Frontal cortex (tissue), 3 donors: ENCODE measurements at regions not wholly inside any gene's neighbourhood (a gene's known extent, or its start where the extent isn't known, plus 50 kb on each side); places are given as distances from the start of the nearest gene placed in this dataset.

ENCODE experiments used
- DNase-seq, 2 donors: peaks; one replicate each; pipeline ENCODE4 v3.0.0; 2012; ENCODE audit warnings: low spot score in 2 of 2
- FAIRE-seq: peaks from 2 replicates; lab custom pipeline; 2012; peaks lifted over from hg19 to GRCh38; lab: Jason Lieb, UNC
- donor health status: control.
- donor health status: control.
- donor health status: control.

DNA sequence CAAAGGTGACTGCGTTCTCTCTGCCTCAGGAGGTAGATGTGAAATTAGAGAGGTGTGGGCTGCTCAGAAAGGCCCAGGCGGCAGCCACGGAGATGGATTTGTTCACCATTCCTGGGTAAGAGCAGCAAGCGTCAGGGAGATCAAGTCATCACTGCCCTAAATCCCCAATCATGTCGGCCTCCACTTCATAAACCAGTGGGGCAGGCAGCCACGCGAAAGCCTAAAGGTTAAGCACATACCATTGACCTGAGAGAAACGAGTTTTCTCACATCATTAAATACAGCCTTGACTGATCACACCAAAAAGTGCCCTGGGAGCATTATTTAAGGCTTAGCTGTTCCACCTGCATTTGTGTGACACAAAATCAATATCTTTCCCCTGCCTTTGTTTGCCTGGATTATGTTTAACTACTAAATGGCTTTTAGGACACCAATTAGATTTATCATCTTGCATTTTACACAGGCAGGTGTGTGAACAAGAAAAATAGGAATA is 50.7 kb upstream of the FOXB1 start:
- no peak for FAIRE-seq
- DNase-seq = no peak

DNA sequence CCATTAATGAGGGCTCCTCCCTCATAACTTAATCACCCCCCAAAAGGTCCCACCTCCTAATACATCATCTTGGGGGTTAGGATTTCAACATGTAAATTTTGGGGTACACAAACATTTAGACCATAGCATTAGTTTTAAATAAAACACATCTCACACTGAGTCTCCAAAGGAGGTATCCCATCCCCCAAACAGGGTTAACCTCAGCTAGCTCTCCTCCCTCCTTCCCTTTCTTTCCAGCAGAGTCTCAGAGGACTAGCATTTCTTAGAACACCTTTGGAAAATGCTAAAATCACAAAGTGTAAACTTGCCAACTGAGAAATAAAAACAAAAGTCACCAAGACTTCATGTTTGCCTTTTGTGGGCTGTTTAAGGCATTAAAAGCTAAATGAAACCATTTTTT is 51.2 kb upstream of the FOXB1 start:
- DNase-seq = no peak
- no peak for FAIRE-seq

DNA sequence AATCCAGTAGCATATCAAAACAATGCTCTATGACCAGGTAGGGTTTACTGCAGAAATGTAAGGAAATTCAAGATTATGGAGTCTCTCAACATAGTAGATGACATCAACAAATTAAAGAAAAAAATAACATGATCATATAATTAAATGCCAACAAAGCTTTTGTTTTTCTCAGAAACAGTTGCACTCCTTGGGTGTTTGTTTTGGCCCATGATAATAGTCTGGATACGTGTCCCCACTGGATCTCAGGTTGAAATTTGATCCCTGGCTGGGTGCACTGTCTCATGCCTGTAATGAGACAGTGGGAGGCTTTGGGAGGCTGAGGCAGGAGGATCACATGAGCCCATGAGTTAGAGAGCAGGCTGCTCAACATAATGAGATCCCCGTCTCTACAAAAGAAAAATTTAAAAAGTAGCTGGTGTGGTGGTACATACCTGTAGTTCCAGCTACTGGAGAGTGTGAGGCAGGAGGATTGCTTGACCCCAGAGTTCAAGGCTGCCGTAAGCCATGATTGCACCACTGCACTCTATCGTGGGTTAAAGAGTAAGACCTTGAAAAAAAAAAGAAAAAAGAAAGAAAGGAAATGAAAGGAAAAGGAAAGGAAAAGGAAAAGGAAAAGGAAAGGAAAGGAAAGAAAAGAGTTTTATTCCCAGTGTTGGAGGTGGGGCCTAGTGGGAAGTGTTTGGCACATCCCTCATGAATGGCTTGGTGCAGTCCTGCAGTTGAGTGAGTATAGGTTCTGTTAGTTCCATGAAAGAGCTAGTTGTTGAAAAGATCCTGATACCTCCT is 53.3 kb upstream of the FOXB1 start:
- DNase-seq = no peak
- no peak for FAIRE-seq

DNA sequence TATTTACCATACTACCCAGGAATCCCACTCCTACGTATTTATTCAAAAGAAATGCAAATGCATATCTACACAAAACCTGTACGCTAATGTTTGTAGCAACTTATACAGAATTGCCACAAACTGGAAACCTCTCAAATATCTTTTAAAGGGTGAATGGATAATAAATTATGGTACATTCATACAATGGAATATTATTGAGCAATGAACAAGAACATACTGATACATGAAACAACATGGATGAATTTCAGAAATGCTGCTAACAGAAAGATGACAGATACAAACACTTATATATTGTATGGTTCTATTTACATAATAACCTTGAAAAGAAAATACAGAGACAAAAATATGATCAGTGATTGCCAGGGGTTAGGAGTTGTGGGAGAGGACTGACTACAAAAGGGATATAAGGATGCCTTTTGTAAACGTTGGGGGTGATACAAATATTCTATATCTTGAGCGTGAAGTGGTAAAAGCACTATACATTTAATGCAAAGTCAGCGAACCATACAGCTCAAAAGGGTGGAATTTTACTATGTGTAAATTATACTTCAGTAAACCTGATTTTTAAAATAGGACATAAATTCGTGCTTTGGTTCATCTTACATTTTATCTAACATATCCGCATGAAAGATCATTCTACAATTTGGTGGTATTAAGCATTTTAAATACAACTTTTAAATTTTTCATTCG is 55.0 kb upstream of the FOXB1 start:
- DNase-seq (no peak), FAIRE-seq (no peak)

DNA sequence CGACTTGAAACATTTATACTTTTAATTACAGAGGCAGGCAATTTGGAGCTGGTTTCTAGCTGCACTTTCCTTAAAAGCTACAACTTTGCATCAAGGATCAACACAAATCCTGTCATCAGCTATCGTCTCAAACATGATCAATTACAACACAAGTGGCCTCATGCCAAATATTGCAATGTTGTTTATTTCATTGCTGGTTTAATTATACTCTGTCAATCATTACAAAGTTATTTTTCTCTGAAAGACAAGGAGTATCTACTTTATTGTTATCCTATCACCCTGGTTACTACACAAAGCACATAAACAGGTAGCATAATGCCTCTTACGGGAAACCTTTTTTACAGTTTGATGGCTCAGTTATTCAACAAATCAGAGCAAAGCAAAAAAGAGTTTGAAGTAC is 58.0 kb upstream of the FOXB1 start:
- FAIRE-seq = no peak
- DNase-seq = no peak

DNA sequence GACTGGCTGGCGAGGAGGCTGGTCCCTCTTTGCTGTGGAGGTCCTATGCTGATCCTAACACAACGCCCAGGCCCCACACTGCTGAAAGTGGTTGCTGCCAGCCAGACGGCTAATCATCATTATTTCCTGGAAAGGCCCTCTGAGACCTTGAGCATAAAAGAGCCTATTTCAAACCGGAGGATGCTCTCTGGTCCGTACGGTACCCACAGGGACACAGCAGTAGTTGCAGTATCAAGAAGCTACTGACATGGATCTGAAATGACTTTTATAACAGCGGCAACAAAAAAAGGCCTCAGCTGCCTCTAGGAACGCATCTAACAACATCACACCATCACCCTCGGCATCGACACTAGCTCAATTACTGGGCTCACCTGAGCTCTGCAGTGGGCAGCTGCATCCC is 59.1 kb upstream of the FOXB1 start:
- no peak for DNase-seq
- no peak for FAIRE-seq

DNA sequence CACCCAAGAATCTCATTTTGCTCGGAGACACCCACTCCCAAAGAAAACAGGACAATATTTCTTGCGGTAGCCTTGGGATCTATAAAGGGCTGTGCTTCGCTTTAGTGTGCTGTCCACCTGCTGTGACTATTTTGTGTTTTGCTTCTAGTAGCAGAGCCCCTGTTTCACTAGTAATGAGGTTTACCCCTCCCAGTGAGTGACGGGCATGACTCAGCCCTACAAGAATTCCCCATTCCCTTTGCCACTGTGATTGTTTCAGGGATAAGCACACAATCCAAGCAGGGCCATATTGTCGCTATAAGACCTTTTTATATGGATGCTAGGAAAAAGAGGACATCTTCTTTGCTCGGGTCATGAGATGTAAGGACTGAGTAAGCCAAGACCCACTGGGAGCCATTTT is 62.5 kb upstream of the FOXB1 start:
- no peak for FAIRE-seq
- DNase-seq = no peak

DNA sequence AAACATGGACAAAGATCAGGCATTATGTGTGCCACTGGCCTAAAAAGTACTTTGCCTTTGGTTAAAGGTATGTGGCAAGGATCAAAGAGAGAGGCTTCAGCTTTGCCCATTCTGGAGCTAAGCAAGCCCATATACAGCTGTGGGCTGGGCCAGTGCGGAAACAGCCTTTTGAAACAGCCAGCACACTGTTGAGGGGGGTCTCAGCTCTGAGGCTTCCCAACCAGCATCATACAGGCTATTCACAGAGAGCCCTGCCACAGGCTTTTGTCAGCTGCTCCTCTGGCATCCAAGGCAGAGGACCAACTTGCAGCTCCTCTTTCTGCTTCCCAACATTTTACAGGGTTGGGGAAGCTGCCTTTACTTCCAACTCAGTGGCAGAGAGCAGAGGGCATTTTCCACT is 63.2 kb upstream of the FOXB1 start:
- no peak for FAIRE-seq
- DNase-seq = no peak

DNA sequence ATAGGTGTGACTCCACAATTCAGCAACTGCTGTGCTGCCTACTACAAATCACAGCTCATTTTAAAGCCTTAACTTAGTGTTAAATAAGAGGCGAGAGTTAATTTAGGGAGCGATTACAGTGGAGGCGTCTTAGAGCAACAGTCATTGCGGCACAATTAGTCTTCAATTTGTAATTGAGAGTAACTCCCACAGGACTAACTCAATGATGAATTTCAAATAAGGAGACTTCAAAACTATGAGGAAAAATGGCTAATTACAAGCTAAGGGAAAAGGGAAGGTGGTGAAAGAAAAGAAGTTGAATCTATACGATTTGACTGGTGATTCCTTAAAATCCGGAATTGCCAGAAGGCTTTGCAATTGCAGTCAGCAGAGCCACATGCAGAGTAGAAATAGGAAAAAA is 63.7 kb upstream of the FOXB1 start:
- FAIRE-seq (no peak), DNase-seq (no peak)

DNA sequence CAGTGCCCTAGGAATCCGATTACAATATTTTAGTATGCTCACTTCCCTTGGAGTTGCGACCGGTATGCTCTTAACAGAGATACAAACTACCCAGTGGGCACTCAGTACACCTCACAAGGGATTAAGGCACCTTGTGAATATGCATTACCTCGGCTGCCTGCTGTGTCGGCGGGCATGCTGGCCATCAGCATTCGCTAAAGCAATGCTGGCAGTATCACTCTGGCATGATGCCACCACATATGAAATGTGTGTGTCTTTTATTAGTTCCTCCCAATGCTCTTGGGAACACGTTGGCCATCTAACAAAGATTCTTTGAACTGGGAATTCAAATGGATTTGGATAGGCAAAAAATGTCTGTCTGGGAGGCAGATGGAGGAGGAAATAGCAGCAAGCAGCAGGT is 67.4 kb upstream of the FOXB1 start:
- no peak for DNase-seq
- no peak for FAIRE-seq

DNA sequence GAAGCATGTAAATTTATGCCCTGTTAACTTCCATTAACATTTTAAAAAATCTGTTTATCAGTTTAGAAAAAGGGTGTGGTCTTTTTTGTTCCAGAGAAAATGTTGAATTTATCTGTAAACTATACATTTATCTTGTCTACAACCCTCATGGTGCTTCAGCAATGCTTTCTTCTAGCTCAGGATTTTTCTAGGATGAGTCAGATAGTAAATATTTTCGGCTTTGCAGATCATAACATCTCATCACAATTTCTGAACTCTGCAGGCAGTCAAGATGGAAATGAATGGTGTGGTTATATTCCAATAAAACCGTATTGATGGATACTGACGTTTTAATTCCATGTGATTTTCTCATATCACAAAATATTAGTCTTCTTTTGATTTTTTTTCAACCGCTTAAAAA is 70.5 kb upstream of the FOXB1 start:
- no peak for FAIRE-seq
- DNase-seq = no peak

DNA sequence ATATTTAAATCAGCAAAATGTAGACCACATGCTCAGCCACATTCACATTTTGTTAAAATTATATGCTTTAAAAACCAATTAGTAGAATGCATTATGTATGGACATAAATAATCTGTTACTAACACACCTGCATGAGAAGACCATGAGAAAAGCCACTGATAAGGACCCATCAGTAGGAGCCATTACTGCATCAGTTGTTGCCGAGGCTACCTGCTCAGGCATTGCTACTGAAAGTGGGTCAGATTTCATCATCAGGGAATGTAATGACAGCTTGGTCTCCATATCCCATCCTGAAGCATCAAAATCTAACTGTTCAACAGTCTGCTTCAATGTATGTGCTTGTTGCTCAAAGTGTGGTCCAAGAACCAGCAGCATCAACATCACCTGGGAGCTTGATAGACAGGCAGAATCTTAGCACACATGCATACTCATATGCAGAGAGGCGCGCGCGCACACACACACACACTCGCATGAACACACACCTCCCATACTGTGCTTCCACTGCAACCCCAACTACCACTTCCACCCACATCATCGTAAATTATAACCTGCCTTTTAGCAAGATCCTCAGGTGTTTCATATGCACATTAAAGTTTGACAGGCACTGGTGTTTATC is 72.4 kb upstream of the FOXB1 start:
- FAIRE-seq (no peak), DNase-seq (no peak)

DNA sequence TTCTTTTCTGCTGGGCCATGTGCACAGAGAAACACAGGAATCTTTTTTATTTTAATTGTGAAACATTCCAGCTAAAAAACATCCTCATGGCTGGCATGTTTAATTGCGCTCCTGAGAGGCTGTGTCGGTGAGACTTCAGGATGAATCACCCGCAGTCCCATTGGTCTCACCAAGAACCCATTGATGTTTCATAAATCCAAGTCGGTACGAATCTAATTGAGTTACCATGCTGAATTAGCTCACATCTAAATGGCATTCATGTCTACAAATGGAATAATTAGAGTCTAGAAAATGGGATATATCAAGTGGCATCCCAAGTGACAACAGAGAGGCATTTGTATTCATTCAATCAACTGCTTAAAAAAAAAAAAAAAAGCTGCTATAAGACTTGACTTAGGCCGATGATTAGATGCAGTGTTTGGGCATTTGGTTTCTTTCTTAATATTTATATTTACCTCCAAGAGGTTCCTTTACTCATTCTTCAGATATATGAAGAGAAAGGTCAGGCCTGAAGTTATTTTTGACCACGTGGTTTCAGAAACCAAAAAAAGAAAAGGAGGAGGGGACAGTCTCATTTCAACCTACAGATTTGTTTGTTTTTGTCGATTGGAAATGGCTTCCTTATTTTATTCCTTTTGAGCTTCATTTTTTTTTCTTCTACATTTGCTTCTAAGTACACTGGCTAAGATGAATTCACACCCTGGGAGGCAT is 79.1 kb upstream of the FOXB1 start:
- no peak for DNase-seq
- FAIRE-seq = no peak

DNA sequence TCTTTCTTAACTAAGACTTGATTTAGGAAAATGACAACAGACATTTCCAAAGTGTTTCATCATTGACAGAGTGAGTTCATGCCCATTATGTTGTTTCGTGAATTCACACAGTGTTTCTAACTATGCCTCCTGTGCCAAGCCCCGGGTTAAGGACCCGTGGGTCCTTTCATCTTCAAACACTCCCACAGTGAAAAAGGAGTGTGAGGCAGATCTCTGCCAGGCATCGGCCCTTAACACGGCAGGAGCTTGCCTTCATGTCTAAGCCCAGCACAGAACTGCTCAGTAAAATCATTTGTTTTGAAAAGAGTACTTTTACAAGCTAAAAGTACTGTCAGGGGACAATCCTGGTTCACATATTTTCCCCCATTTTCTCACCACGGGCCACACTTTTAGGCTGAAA is 80.0 kb upstream of the FOXB1 start:
- no peak for DNase-seq
- FAIRE-seq = no peak

DNA sequence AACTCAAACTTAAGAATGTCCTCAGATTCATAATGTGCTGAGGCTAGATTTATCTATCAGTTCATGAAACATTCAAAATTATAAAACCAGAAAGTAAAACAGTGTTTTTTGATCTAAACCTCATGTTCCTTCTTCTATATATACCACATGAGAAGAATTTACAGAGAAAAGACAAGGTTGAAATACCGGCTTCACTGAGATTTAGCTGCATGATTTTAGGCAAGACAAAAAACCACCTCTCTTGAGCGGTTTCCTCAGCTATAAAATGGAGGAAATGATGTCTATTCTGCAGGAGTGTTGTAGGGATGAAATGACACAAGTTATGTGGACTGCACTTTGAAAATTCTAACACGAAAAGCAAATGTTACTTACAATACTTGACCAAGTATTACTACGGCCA is 80.6 kb upstream of the FOXB1 start:
- FAIRE-seq (no peak), DNase-seq (no peak)

DNA sequence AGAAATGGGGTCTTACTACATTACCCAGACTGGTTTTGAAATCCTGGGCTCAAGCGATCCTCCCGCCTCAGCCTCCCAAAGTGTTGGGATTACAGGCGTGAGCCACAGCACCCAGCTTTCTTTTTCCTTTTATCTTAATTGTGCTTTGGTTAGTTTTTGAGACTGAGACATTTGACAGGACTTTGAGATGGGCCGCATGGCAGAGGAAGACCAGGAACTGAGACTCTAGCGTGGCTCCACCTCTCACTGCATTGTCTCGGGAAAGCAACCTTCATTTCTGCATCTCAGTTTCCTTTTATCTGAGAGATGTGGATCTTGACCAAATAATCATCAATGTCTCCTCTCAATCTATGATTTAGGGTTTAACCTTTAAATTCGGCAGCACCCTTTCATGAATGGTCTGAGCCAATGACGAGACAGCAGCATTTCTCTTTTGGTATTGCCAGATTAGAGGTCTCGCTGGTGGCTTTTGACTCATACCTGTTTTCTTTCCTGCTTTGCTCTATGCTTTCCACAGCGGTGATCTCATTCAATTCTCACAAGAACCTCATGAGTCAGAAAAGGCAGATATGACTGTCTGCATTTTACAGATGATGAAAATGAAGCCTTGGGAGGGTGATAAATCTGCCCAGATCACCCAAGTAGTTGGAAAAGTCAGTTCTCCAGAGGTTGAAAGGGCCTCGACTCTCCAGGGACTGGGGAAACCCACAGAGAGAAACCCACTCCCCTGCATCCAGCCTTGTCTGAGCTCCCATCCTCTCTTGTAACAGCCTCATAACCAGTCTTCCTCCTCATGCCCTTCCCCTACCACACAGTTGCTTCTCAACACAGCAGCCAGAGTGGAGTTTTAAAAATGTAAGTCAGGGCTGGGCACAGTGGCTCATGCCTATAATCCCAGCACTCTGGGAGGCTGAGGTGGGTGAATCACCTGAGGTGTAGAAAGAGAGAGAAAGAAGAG is 84.8 kb upstream of the FOXB1 start:
- no peak for FAIRE-seq

DNA sequence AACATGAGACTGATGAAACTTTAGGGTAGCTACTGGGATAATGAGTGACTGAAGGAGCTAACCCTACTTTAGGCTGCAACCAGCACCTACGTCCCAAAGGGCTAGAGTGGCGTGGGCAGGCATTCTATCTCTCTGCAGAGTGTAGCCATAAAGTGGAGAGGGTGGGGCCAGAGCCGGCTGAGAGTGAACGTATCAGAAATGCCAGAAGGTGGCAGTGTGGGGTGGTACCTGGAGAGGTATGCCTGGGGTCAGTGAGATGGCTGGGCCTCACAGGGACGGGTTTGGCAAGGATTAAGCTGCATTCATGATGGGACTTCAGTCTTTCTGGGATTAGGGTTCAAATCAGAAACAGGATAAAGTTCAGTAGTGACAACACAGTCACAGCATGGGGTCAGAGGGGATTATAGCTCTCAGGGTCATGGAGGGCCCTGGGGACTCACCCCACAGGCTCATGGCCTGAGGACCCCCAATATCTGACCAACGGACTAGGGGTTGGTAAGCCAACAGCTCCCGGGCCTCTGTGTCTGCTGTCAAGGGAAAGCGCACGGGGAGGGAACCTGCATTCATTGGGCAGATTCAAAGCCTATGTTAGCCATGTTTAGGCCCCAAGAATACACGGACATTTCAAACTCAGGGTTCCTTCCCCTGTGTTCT is 86.5 kb upstream of the FOXB1 start:
- FAIRE-seq = no peak
- DNase-seq = no peak

More for the DNA sequence above, 84.8 kb upstream of the FOXB1 start:
- no peak for DNase-seq

DNA sequence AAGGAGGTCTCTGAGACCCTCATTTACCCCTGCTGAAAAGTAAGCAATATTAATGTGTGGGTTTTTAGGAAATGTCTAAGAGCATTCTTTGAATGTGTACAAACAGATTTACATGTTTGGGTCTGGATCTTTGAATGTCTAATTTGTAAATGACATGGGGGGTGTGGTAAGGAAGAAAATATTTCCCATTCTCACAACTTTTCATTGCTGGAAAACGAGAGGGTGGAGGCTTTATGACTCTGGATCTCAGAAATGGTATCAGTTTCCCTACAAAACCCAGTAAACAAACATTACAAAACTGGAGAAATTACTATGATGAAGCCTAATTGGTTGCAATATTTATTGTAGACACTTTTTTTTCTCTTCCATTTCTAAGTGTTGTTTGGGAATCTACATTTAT is 98.1 kb upstream of the FOXB1 start:
- DNase-seq (no peak), FAIRE-seq (no peak)

DNA sequence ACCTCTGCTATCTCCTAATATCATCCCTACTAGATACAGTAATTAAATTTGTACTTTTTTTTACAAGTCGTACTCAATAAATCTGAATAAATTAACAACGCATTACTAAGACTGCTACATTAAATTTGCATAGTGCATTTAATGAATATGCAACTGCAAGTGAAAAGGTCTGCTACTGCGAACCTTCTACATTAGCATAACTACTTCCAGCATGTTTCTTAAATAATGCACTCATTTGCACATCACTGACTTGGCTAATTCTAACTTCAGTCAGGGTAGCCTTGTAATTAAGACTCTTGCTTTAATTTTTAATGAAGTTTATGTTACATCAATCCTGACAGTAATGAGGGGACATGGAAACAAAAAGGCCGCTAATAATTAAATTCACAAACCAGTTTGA is 98.9 kb upstream of the FOXB1 start:
- DNase-seq (no peak), FAIRE-seq (no peak)
